Suprapubic skin (tissue), 4 donors: ENCODE measurements at regions not wholly inside any gene's neighbourhood (a gene's known extent, or its start where the extent isn't known, plus 50 kb on each side); places are given as distances from the start of the nearest gene placed in this dataset.

Experiments used
- CTCF ChIP-seq, 2 donors: fragments of 200-600 bp in 1 of 2; fragments of 450-650 bp in 1 of 2; sonication (generic) in 1 of 2; IDR thresholded peaks; one replicate each; pipeline ENCODE4 v1.5.1; 2016 to 2019; ENCODE audit warnings: antibody characterized with exemption in 2 of 2, mild to moderate bottlenecking in 1 of 2, moderate library complexity in 1 of 2
- EP300 ChIP-seq: sonication (generic); formaldehyde crosslinking; IDR thresholded peaks from one replicate; pipeline ENCODE4 v1.6.1; 2017; ENCODE audit warnings: antibody characterized with exemption
- POLR2A ChIP-seq, 2 donors: fragments of 450-650 bp; IDR thresholded peaks; one replicate each; pipeline ENCODE4 v1.6.1; 2017; ENCODE audit warnings: antibody characterized with exemption in 2 of 2, mild to moderate bottlenecking in 2 of 2, moderate library complexity in 2 of 2
- POLR2AphosphoS5 ChIP-seq, 3 donors: sonication (generic); formaldehyde crosslinking; IDR thresholded peaks; one replicate each; pipeline ENCODE4 v1.6.1; 2017; ENCODE audit warnings: antibody characterized with exemption in 3 of 3

- TF ChIP-seq CTCF (IDR thresholded peaks at IDR 0.05) (no peak), EP300 (no peak), POLR2A (IDR thresholded peaks at IDR 0.05) (no peak), POLR2AphosphoS5 (IDR thresholded peaks at IDR 0.05) (no peak)
These were observed 914.0 kb upstream of the ALCAM start for GRCh38 chr3:104452697-104453096.
